Caco-2 (cell line): ENCODE measurements at regions not wholly inside any gene's neighbourhood (a gene's known extent, or its start where the extent isn't known, plus 50 kb on each side); places are given as distances from the start of the nearest gene placed in this dataset.

Experiments
- BruUV-seq: library from RNA; stranded (reverse); fragments of 400-500 nt; replicated peaks from 2 replicates; lab custom pipeline; 2021; lab: Mats Ljungman, UMichigan
- CTCF ChIA-PET: fragments of 300-600 bp; sonication (Branson Sonifier 250); formaldehyde crosslinking; loops from one replicate; lab custom pipeline; 2022; ENCODE audit warnings: antibody characterized with exemption; lab: Charles Lee
- POLR2A ChIA-PET: fragments of 300-600 bp; sonication (Branson Sonifier 250); formaldehyde crosslinking; loops from one replicate; lab custom pipeline; 2022; ENCODE audit warnings: antibody characterized with exemption; lab: Charles Lee
- DNase-seq, 2 experiments: peaks; one replicate each; pipeline versions ENCODE4 v3.0.0 to v3.0.0-alpha.2; 2020 to 2022
- H3K27me3 ChIP-seq: replicated peaks from 2 replicates; pipeline ENCODE4 v1.6.0; 2011; ENCODE audit warnings: low read length; ENCODE audit not compliant: control insufficient read depth, insufficient read depth
- H3K36me3 ChIP-seq: 2 replicates; pipeline ENCODE4 v1.5.1; 2011; ENCODE audit warnings: low read length; ENCODE audit not compliant: control insufficient read depth, insufficient read depth
- H3K4me1 ChIP-seq: fragments of 250-450 bp; sonication (Bioruptor Pico); 2 replicates; pipeline ENCODE4 v1.5.1; 2020; ENCODE audit warnings: mild to moderate bottlenecking
- H3K4me3 ChIP-seq: 2 replicates; pipeline ENCODE4 v1.5.1; 2011; ENCODE audit warnings: low read depth, mild to moderate bottlenecking, control low read depth, low read length
- H3K9me3 ChIP-seq: fragments of 250-450 bp; sonication (Bioruptor Pico); 2 replicates; pipeline ENCODE4 v1.5.1; 2020; ENCODE audit warnings: mild to moderate bottlenecking, moderate library complexity
- H3K27ac Mint-ChIP-seq: one replicate; pipeline ENCODE4 v1.8.0; 2022; ENCODE audit warnings: mixed read lengths; ENCODE audit not compliant: unreplicated experiment
- H3K27me3 Mint-ChIP-seq: one replicate; pipeline ENCODE4 v1.8.0; 2022; ENCODE audit warnings: mixed read lengths; ENCODE audit not compliant: insufficient read depth, unreplicated experiment
- H3K36me3 Mint-ChIP-seq: one replicate; pipeline ENCODE4 v1.8.0; 2022; ENCODE audit warnings: mild to moderate bottlenecking, mixed read lengths; ENCODE audit not compliant: insufficient read depth, unreplicated experiment
- H3K4me1 Mint-ChIP-seq: one replicate; pipeline ENCODE4 v1.8.0; 2022; ENCODE audit warnings: low read depth, mixed read lengths; ENCODE audit not compliant: unreplicated experiment
- H3K4me3 Mint-ChIP-seq: one replicate; pipeline ENCODE4 v1.8.0; 2022; ENCODE audit warnings: mild to moderate bottlenecking, moderate library complexity, mixed read lengths; ENCODE audit not compliant: unreplicated experiment
- H3K9me3 Mint-ChIP-seq: one replicate; pipeline ENCODE4 v1.8.0; 2022; ENCODE audit warnings: mixed read lengths; ENCODE audit not compliant: unreplicated experiment
- intact Hi-C: fragments of 100-400 bp; cut with micrococcal nuclease; formaldehyde crosslinking; loops from one replicate; pipeline ENCODE4 v1.10.0; 2022; ENCODE audit not compliant: unreplicated experiment
- TF ChIP-seq, protein P1 (sequence below), 2 experiments: fragments of 200-600 bp in 1 of 2; IDR thresholded peaks; 1 replicate in 1 of 2; 2 replicates in 1 of 2; pipeline versions ENCODE4 v1.5.1 to v1.8.0; 2011 to 2022; ENCODE audit warnings: antibody characterized with exemption in 1 of 2, control low read depth in 1 of 2, inconsistent platforms in 1 of 2, low read depth in 1 of 2, low read length in 1 of 2, mild to moderate bottlenecking in 1 of 2, moderate library complexity in 1 of 2; ENCODE audit not compliant: insufficient read depth in 1 of 2, severe bottlenecking in 1 of 2, unreplicated experiment in 1 of 2

DNA sequence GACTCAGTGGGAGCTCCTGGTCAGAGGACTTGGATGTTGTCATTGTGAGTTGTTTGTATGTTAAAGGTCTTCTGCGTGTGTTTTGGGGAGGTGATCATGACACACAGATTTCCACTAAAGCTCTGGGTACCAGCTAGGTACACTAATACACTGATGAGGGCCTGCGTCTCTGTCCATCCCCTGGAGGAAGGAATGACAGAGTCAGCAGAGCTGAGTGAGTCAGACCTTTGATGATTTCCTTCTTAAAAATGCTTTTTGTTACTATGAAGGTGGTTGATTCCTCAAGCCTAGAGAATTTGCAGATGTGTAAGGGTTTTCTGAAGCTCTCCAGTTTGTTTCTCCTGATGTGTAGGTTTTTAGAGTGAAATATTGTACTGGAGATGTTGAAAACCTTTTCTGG is 424.1 kb upstream of the TPM1 start:
- Histone ChIP-seq H3K4me3 (no peak overlapping the region), H3K4me1 (peaks cover 9% of the 10 kb centered on the region), H3K27me3 (no peaks in the 10 kb centered on the region), H3K36me3 (no peaks in the 10 kb centered on the region), H3K9me3 (no peaks in the 10 kb centered on the region)
- CTCF ChIA-PET, result no interaction called here
- Mint-ChIP-seq H3K36me3 (peaks cover 10% of the 10 kb centered on the region), H3K27me3 (no peaks in the 10 kb centered on the region), H3K4me3 (no peak overlapping the region), H3K9me3 (no peaks in the 10 kb centered on the region), H3K27ac (no peak overlapping the region), H3K4me1 (peaks cover 21% of the 10 kb centered on the region)
- no peak for DNase-seq
- intact Hi-C loops, result no loop called here
- no TSS peak for BruUV-seq
- POLR2A ChIA-PET, result no interaction called here
- TF ChIP-seq, protein P1, sequence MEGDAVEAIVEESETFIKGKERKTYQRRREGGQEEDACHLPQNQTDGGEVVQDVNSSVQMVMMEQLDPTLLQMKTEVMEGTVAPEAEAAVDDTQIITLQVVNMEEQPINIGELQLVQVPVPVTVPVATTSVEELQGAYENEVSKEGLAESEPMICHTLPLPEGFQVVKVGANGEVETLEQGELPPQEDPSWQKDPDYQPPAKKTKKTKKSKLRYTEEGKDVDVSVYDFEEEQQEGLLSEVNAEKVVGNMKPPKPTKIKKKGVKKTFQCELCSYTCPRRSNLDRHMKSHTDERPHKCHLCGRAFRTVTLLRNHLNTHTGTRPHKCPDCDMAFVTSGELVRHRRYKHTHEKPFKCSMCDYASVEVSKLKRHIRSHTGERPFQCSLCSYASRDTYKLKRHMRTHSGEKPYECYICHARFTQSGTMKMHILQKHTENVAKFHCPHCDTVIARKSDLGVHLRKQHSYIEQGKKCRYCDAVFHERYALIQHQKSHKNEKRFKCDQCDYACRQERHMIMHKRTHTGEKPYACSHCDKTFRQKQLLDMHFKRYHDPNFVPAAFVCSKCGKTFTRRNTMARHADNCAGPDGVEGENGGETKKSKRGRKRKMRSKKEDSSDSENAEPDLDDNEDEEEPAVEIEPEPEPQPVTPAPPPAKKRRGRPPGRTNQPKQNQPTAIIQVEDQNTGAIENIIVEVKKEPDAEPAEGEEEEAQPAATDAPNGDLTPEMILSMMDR (IDR thresholded peaks at IDR 0.05; ENCODE audit: insufficient read depth in 1 of 2, low read depth in 1 of 2, low read length in 1 of 2, severe bottlenecking in 1 of 2, unreplicated experiment in 1 of 2), result no peak

DNA sequence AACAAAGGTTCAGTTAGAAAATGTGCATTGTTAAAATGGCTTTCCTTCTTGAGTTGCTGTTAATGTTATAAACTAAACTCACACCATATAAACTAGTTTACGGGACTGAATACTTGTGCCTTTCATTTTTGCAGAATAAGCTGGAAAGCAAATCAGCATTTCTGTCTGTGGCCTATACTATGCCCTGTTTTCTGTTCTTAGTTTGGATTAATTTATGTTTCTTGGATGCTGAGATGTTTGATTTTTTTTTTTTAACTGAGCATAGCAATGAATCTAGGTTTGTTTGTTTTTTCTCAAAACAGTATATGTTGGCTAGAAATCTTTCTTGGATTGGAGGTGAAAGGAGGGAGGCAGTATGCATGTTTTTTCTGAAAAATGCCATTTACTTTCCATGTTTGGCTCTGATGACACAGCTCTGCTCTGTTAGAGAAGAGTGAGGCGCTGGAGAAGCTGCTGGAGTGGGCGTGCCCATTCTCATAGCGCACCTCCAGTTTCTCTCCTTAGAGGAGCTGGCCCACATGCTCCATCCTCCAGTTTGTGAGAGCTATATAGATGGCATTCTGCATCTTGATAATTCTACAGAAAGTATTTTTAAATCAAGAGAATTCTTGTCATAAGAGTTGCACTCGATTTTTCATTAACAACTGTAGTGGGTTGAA is 423.6 kb upstream of the TPM1 start:
- POLR2A ChIA-PET, result no interaction called here
- Mint-ChIP-seq H3K9me3 (no peaks in the 10 kb centered on the region), H3K36me3 (peaks cover 10% of the 10 kb centered on the region), H3K4me3 (no peak overlapping the region), H3K4me1 (peaks cover 16% of the 10 kb centered on the region), H3K27ac (no peak overlapping the region), H3K27me3 (no peaks in the 10 kb centered on the region)
- Histone ChIP-seq H3K4me3 (no peak overlapping the region), H3K27me3 (no peaks in the 10 kb centered on the region), H3K9me3 (no peaks in the 10 kb centered on the region), H3K36me3 (no peaks in the 10 kb centered on the region), H3K4me1 (peaks cover 7% of the 10 kb centered on the region)
- CTCF ChIA-PET, result no interaction called here
- no peak for DNase-seq
- intact Hi-C loops, result no loop called here
- no TSS peak for BruUV-seq
- TF ChIP-seq, protein P1 (IDR thresholded peaks at IDR 0.05; ENCODE audit: insufficient read depth in 1 of 2, low read depth in 1 of 2, low read length in 1 of 2, severe bottlenecking in 1 of 2, unreplicated experiment in 1 of 2), result no peak

DNA sequence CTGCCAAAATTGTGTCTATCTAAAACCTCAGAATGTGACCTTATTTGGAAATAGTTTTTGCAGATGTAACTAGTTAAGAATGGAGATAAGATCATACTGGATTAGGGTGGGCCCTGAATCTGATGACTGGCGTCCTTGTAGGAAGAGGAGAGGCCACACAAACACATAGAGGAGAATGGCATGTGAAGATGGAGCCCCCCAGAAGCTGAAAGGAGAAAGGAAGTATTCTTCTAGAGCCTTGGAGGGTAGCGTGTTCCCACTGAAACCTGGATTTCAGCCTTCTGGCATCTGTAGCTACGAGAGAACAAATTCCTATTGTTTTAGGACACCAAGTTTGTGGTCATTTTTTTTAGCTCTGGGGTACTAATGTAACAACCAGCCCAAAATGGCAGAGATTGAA is 423.0 kb upstream of the TPM1 start:
- H3K9me3 Mint-ChIP-seq, result no peaks in the 10 kb centered on the region
- POLR2A ChIA-PET, result no interaction called here
- no peak overlapping the region for H3K4me3 ChIP-seq
- DNase-seq, result no peak
- H3K27ac Mint-ChIP-seq, result no peak overlapping the region
- H3K27me3 Mint-ChIP-seq, result no peaks in the 10 kb centered on the region
- peaks cover 16% of the 10 kb centered on the region for H3K4me1 Mint-ChIP-seq
- intact Hi-C loops, result no loop called here
- BruUV-seq, result no TSS peak
- no peak overlapping the region for H3K4me3 Mint-ChIP-seq
- no peaks in the 10 kb centered on the region for H3K27me3 ChIP-seq
- peaks cover 10% of the 10 kb centered on the region for H3K36me3 Mint-ChIP-seq
- no peaks in the 10 kb centered on the region for H3K9me3 ChIP-seq
- TF ChIP-seq, protein P1 (IDR thresholded peaks at IDR 0.05; ENCODE audit: insufficient read depth in 1 of 2, low read depth in 1 of 2, low read length in 1 of 2, severe bottlenecking in 1 of 2, unreplicated experiment in 1 of 2), result no peak
- H3K4me1 ChIP-seq, result peaks cover 7% of the 10 kb centered on the region
- H3K36me3 ChIP-seq, result no peaks in the 10 kb centered on the region
- CTCF ChIA-PET, result no interaction called here
